ENCODE measurements at regions not wholly inside any gene's neighbourhood (a gene's known extent, or its start where the extent isn't known, plus 50 kb on each side); places are given as distances from the start of the nearest gene placed in this dataset.

DNA sequence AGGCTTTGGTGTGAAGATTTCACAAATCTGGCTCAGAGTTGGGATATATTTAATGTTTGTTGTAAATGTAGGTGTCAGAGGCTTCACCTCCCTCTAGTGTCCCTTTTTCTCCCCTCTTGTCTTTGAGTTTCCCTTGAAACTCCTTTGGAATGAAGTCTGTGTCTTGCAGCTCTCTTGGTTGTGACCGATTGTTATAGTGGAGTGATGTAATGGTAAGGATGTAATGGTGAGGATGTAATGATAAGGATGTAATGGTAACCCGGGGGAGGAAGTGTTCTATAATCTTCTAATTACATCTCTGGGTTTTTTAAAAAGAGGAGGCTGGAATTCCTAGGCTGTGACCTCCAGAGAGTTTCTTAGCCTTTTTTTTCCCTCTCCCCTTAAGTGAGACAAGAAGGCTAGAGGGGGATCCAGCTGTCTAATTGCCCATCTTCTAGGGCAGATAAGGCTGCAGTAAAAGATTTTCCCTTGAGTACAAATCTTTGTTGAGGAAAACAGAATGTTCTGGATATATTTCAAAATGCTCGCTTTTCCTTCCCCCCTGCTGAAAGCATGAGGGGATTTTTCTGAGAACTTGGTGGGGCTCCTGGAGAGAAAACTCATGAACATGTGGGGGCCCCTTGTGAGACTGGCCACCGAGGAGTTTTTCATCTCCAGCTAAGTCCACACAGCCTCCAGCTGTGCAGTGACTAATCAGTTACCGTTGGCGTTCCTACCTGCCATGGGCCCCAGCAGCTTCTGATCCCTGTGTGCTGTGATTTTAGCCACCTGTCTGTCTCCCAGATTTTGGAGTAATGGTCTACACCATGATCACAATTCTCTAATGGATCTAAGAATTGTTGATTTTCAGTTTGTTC lies 156.7 kb upstream of the PMEPA1 start:
- H3K4me2 ChIP-seq (ENCODE audit: low read length), result no peak overlapping the region
- no peak overlapping the region for H3K4me3 ChIP-seq (ENCODE audit: low read length)
- no peaks in the 10 kb centered on the region for H3K9me3 ChIP-seq (replicated peaks; ENCODE audit: low read length)
- no peaks in the 10 kb centered on the region for H3K36me3 ChIP-seq (ENCODE audit: insufficient read depth, low read length)
- peaks cover 61% of the 10 kb centered on the region for H3K27me3 ChIP-seq (ENCODE audit: control insufficient read depth, insufficient read depth, low read length)
- H3K4me1 ChIP-seq (ENCODE audit: control insufficient read depth, insufficient read depth, low read length), result no peaks in the 10 kb centered on the region
- H3K9ac ChIP-seq (ENCODE audit: low read depth, low read length), result no peak overlapping the region

DNA sequence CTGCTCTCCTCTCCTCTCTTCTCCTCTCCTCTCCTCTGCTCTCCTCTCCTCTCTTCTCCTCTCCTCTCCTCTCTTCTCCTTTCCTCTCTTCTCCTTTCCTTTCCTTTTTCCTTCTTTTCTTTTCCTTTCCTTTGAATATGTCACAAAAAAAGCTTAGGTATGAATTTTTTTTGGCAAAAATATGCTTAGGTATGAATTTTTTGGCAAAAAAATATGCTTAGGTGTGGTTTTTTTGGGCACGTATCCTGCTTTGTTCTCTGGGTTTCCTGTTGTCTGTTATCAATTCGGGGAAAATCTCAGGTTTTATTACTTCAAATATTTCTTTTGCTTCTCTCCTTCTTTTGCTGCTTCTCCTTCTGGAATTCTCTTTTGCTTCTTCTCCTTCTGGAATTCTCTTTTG lies 155.5 kb upstream of the PMEPA1 start:
- H3K27me3 ChIP-seq (ENCODE audit: control insufficient read depth, insufficient read depth, low read length), result peaks cover 56% of the 10 kb centered on the region

DNA sequence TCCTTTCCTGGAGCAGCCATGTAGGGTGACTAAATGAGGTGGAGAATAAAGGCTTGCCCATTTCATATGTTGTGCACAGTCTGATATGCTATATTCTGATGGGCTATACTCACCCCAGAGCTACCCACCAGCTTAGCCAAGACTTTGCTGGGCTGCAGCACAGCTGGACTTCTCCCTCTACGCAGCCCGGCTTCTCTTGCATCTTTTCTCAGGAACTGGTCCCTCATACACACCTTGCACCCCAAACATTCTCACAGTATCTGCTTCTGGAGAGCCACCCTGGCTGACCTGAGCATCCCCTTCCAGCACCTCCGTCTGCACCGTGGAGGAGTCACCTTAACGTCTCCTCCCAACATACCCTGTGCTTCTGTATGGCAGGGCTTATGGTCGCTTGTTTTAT lies 150.8 kb upstream of the PMEPA1 start:
- no peak overlapping the region for H3K4me2 ChIP-seq (ENCODE audit: low read length)
- H3K4me3 ChIP-seq (ENCODE audit: low read length), result no peak overlapping the region
- no peaks in the 10 kb centered on the region for H3K9me3 ChIP-seq (replicated peaks; ENCODE audit: low read length)
- H3K9ac ChIP-seq (ENCODE audit: low read depth, low read length), result no peak overlapping the region
- H3K36me3 ChIP-seq (ENCODE audit: insufficient read depth, low read length), result no peaks in the 10 kb centered on the region
- no peaks in the 10 kb centered on the region for H3K4me1 ChIP-seq (ENCODE audit: control insufficient read depth, insufficient read depth, low read length)
- peaks cover 20% of the 10 kb centered on the region for H3K27me3 ChIP-seq (ENCODE audit: control insufficient read depth, insufficient read depth, low read length)

More for the DNA sequence above, 155.5 kb upstream of the PMEPA1 start:
- Histone ChIP-seq H3K4me2 (ENCODE audit: low read length) (no peak overlapping the region), H3K9ac (ENCODE audit: low read depth, low read length) (no peak overlapping the region), H3K9me3 (replicated peaks; ENCODE audit: low read length) (no peaks in the 10 kb centered on the region), H3K4me3 (ENCODE audit: low read length) (no peak overlapping the region), H3K36me3 (ENCODE audit: insufficient read depth, low read length) (no peaks in the 10 kb centered on the region), H3K4me1 (ENCODE audit: control insufficient read depth, insufficient read depth, low read length) (no peaks in the 10 kb centered on the region)

DNA sequence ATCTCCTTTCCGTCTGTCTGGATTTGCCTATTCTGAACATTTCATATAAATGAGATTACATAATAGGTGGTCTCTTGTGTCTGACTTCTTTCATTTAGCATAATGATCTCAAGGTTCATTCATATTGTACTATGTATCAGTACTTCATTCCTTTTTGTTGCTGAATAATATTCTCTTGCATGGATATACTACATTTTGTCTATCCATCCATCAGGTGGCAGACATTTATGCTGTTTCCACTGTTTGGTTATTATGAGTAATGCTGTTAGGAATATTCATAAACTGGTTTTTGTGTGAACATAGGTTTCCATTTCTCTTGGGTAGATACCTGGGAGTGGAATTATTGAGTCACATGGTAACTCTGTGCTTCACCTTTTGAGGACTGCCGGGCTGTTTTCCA lies 148.2 kb upstream of the PMEPA1 start:
- Histone ChIP-seq H3K9me3 (replicated peaks; ENCODE audit: low read length) (no peaks in the 10 kb centered on the region), H3K36me3 (ENCODE audit: insufficient read depth, low read length) (no peaks in the 10 kb centered on the region), H3K4me3 (ENCODE audit: low read length) (no peak overlapping the region), H3K4me1 (ENCODE audit: control insufficient read depth, insufficient read depth, low read length) (no peaks in the 10 kb centered on the region), H3K27me3 (ENCODE audit: control insufficient read depth, insufficient read depth, low read length) (peaks cover 18% of the 10 kb centered on the region), H3K9ac (ENCODE audit: low read depth, low read length) (no peak overlapping the region), H3K4me2 (ENCODE audit: low read length) (no peak overlapping the region)

DNA sequence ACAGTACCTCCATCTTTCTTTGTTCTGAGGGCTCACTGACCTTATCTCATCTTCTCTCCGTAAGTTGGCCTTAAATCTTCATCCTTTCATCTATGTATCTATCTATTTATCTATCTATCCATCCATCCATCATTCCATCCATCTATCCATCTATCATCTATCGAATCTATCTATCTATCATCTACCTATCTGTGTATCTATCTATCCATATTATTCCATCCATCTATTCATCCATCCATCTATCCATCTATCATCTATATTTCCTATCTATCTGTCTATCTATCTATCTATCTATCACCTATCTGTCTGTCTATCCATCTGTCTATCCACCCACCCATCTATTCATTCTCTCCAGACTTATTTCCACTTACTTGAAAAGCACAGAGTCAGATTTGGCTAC lies 147.3 kb upstream of the PMEPA1 start:
- Histone ChIP-seq H3K9me3 (replicated peaks; ENCODE audit: low read length) (no peaks in the 10 kb centered on the region), H3K27me3 (ENCODE audit: control insufficient read depth, insufficient read depth, low read length) (peaks cover 21% of the 10 kb centered on the region)

DNA sequence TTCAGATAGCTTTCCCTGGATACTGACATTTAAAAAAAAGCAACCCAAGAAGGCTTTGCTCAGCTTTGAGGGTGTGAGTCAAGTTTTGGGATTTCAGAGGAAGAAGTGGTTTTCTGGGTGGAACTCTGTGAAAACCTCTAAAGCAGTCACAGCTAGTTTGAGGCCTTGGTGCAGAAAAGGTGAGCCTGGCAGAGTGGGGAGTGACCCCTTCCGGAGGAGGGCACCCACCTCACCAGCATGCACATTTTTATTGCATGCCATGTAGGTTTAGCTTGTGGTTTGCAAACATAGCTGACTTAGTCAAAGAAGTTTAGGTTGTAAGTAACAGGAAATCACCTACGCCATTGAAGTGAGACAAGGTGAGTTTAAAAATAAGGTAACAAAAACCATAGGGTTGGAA lies 146.8 kb upstream of the PMEPA1 start:
- Histone ChIP-seq H3K27me3 (ENCODE audit: control insufficient read depth, insufficient read depth, low read length) (peaks cover 25% of the 10 kb centered on the region), H3K4me1 (ENCODE audit: control insufficient read depth, insufficient read depth, low read length) (no peaks in the 10 kb centered on the region), H3K36me3 (ENCODE audit: insufficient read depth, low read length) (no peaks in the 10 kb centered on the region), H3K4me2 (ENCODE audit: low read length) (no peak overlapping the region), H3K9ac (ENCODE audit: low read depth, low read length) (no peak overlapping the region), H3K9me3 (replicated peaks; ENCODE audit: low read length) (no peaks in the 10 kb centered on the region), H3K4me3 (ENCODE audit: low read length) (no peak overlapping the region)

More for the DNA sequence above, 147.3 kb upstream of the PMEPA1 start:
- Histone ChIP-seq H3K36me3 (ENCODE audit: insufficient read depth, low read length) (no peaks in the 10 kb centered on the region), H3K4me3 (ENCODE audit: low read length) (no peak overlapping the region), H3K4me1 (ENCODE audit: control insufficient read depth, insufficient read depth, low read length) (no peaks in the 10 kb centered on the region), H3K4me2 (ENCODE audit: low read length) (no peak overlapping the region), H3K9ac (ENCODE audit: low read depth, low read length) (no peak overlapping the region)

DNA sequence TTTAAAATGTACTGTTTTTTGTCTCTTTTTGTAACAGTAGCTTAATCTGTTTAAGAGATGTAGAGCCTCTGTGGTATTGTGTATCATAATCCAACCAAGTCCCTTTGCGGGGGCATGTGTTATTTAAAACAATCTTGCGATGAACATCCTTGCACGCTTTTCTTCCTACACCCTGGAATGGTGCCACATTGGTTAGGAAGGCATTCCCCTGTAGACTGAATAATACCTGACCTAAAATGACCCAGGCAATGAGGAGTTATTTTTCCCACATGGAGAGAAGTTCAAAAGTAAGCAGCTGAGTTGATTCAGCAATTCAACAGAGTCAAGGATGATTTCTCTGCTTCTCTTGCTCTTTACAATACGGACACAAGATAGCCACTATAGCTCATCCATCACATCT lies 142.0 kb upstream of the PMEPA1 start:
- Histone ChIP-seq H3K4me3 (ENCODE audit: low read length) (no peak overlapping the region), H3K9me3 (replicated peaks; ENCODE audit: low read length) (no peaks in the 10 kb centered on the region), H3K4me1 (ENCODE audit: control insufficient read depth, insufficient read depth, low read length) (no peaks in the 10 kb centered on the region), H3K4me2 (ENCODE audit: low read length) (no peak overlapping the region), H3K36me3 (ENCODE audit: insufficient read depth, low read length) (no peaks in the 10 kb centered on the region), H3K27me3 (ENCODE audit: control insufficient read depth, insufficient read depth, low read length) (peaks cover 39% of the 10 kb centered on the region), H3K9ac (ENCODE audit: low read depth, low read length) (no peak overlapping the region)

DNA sequence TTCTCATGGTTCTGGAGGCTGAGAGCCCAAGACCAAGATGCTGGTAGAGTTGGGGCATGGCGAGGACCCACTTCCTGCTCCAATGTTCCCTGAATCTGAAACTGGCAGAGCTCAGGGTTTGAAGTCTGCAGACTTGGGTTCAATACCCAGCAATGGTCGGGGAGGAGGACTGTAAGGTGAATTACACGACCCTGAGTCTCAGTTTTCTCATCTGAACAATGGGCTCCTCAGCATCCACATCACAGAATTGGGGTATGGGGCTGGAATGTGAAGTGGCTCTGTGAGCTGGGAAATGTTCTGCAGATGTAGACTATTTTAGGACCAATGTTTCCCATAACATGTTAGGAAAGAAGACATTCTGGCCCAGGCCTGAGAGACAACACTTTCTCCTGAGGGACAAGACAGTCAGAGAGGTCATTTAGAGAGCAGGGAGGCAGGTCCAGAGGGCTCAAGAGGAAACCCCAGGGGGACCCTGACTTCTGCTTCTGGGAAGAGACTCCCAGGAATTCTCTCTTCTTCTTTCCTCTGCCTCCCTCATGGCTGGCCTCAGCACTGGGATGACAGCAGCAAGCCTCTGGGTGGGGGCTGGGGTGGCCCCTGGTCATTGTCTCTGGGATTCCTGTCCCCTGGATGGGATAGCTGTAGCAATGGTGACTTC lies 141.3 kb upstream of the PMEPA1 start:
- no peaks in the 10 kb centered on the region for H3K36me3 ChIP-seq (ENCODE audit: insufficient read depth, low read length)
- peaks cover 46% of the 10 kb centered on the region for H3K27me3 ChIP-seq (ENCODE audit: control insufficient read depth, insufficient read depth, low read length)
- no peaks in the 10 kb centered on the region for H3K4me1 ChIP-seq (ENCODE audit: control insufficient read depth, insufficient read depth, low read length)
- H3K9ac ChIP-seq (ENCODE audit: low read depth, low read length), result no peak overlapping the region
- H3K4me3 ChIP-seq (ENCODE audit: low read length), result no peak overlapping the region
- no peak overlapping the region for H3K4me2 ChIP-seq (ENCODE audit: low read length)
- no peaks in the 10 kb centered on the region for H3K9me3 ChIP-seq (replicated peaks; ENCODE audit: low read length)

DNA sequence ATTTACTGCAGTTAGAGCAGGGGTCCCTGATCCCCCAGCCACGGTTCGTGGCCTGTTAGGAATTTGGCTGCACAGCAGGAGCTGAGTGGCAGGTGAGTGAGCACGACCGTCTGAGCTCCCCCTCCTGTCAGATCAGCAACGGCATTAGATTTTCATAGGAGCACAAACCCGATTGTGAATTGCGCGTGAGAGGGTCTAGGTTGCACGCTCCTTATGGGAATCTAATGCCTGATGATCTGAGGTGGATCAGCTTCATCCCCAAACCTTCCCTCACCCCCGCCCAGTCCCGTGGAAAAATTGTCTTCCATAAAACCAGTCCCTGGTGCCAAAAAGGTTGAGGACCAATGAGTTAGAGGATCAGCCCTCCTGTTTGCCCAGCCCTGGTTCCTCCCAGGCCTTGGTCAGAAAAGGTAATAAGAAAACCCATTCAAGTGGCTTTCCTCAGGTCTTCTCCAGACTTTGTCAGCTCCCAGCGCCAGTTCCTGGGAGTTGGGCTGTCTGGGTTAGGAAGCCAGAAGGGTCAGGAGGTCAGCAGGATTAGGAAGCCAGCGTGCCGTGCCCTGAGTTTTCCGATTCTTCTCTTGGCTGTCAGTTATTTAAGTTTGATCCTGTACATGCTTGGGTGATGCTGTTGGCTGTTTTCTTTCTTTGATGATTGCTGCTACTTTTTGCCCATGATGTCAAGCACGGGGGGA lies 139.9 kb upstream of the PMEPA1 start:
- no peak overlapping the region for H3K4me3 ChIP-seq (ENCODE audit: low read length)
- no peak overlapping the region for H3K9ac ChIP-seq (ENCODE audit: low read depth, low read length)
- no peak overlapping the region for H3K4me2 ChIP-seq (ENCODE audit: low read length)
- no peaks in the 10 kb centered on the region for H3K9me3 ChIP-seq (replicated peaks; ENCODE audit: low read length)
- H3K27me3 ChIP-seq (ENCODE audit: control insufficient read depth, insufficient read depth, low read length), result peaks cover 50% of the 10 kb centered on the region
- H3K36me3 ChIP-seq (ENCODE audit: insufficient read depth, low read length), result no peaks in the 10 kb centered on the region
- no peaks in the 10 kb centered on the region for H3K4me1 ChIP-seq (ENCODE audit: control insufficient read depth, insufficient read depth, low read length)

DNA sequence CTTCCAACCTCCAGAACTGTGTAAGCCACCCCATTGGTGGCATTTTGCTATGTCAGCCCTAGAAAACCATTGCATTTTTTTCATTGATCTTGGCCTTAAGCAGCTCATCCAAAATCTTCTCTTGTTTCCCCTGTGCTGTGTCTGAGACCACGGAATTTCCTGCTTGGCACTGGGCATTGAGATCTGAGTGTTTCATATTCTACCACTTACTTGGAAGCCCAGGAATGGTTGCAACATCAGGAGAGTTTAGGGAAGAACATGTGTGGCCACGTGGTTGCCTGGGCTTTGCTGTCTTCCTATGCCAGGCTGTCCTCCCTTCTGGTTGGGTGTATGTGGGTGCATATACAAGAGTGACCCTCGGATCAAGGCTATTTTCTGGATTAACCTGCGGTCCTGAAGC lies 139.3 kb upstream of the PMEPA1 start:
- Histone ChIP-seq H3K27me3 (ENCODE audit: control insufficient read depth, insufficient read depth, low read length) (peaks cover 45% of the 10 kb centered on the region), H3K4me1 (ENCODE audit: control insufficient read depth, insufficient read depth, low read length) (no peaks in the 10 kb centered on the region), H3K4me2 (ENCODE audit: low read length) (no peak overlapping the region), H3K4me3 (ENCODE audit: low read length) (no peak overlapping the region), H3K36me3 (ENCODE audit: insufficient read depth, low read length) (no peaks in the 10 kb centered on the region), H3K9me3 (replicated peaks; ENCODE audit: low read length) (no peaks in the 10 kb centered on the region), H3K9ac (ENCODE audit: low read depth, low read length) (no peak overlapping the region)

DNA sequence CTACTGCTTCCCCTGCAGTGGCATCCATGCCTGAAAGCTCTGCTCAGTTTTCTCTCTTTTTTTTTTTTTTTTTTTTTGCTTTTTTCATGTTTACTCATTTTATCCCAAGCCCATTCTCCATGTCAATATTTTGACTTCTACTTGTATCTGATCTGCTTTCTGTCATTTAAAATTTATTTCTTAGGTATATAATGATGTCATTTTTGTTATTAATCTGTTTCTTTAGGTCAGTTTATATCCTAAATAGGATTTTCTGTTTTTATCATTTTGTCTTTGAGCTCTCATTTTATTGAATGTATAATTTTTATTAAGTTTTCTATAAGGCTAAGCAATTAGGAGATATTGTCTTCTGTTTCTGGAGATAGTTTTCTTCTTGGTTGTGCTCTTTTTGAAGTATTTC lies 138.5 kb upstream of the PMEPA1 start:
- Histone ChIP-seq H3K36me3 (ENCODE audit: insufficient read depth, low read length) (no peaks in the 10 kb centered on the region), H3K9ac (ENCODE audit: low read depth, low read length) (no peak overlapping the region), H3K27me3 (ENCODE audit: control insufficient read depth, insufficient read depth, low read length) (peaks cover 42% of the 10 kb centered on the region), H3K9me3 (replicated peaks; ENCODE audit: low read length) (no peaks in the 10 kb centered on the region), H3K4me1 (ENCODE audit: control insufficient read depth, insufficient read depth, low read length) (no peaks in the 10 kb centered on the region), H3K4me2 (ENCODE audit: low read length) (no peak overlapping the region), H3K4me3 (ENCODE audit: low read length) (no peak overlapping the region)
